IPS-NIHi7 (cell line): ENCODE measurements at regions not wholly inside any gene's neighbourhood (a gene's known extent, or its start where the extent isn't known, plus 50 kb on each side); places are given as distances from the start of the nearest gene placed in this dataset.

Experiments
- DNase-seq: peaks from one replicate; pipeline ENCODE4 v3.0.0; 2012; ENCODE audit warnings: mixed read lengths; ENCODE audit errors: extremely low spot score

DNA sequence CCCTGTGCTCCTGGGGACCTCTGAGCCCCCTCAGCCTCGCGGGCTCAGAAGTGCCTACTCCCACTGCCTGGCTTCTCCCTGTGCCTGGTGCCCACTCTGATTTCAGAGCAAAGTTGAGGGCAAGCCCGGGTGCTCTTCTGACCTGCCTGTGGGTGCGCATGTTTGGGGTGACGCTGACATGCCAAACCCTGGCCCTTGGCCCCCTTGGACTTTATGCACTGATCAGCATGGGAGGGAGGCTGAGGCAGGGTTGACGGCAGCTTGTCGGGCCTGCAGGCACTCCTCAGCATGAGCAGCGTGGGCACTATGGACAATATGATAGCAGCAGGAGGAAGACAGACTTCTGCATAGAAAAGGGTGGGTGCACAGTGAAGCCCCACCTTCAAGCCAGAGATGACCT lies 279.3 kb upstream of the KLF12 start:
- no peak for DNase-seq

- DNase-seq, result no peak
Observed at GRCh38 chr13:74409551-74409950, 275.3 kb upstream of the KLF12 start.

DNA sequence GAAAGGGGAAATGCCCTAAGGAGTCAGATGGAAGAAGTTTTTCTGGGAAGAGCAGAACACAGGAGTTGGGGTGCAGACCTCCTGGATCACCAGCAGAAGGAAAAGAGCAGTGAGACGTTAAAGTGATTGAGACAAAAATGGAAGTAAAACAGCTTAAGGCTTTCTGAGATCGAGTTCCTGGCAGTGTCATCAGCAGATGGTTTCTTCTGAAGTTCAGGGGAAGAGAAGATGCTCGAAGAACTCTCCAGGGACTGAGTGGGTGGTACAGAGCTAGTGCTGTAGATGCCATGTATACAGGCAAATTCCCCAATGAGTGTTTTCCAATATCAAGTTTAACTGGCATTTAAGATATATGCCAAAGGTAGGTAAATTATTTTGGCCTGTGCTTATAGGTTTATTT lies 272.2 kb upstream of the KLF12 start:
- no peak for DNase-seq

GRCh38 chr13:74398599-74398998 lies 264.4 kb upstream of the KLF12 start:
- no peak for DNase-seq

DNA sequence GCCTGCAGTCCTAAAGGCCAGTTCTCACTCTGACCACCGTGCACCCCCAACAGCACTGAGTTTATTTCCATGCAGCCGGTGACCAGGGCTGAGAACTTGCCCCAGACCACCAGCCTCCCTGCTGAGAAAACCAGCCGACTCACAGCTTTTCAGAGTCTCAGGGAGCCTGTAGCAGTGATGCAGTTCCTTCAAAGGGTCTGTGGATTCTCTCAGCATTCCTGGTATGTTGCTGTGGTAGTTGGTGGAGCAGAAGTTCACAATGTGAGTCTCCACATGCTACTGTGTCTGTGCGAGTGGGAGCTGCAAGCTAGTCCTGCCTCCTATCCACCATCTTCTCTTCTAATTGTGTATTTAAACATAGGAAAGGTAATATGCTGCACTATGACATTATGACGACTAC lies 254.9 kb upstream of the KLF12 start:
- no peak for DNase-seq

- no peak for DNase-seq
Observed at GRCh38 chr13:74388626-74389025, 254.4 kb upstream of the KLF12 start.

GRCh38 chr13:74372511-74372910 lies 238.3 kb upstream of the KLF12 start:
- DNase-seq, result no peak

DNA sequence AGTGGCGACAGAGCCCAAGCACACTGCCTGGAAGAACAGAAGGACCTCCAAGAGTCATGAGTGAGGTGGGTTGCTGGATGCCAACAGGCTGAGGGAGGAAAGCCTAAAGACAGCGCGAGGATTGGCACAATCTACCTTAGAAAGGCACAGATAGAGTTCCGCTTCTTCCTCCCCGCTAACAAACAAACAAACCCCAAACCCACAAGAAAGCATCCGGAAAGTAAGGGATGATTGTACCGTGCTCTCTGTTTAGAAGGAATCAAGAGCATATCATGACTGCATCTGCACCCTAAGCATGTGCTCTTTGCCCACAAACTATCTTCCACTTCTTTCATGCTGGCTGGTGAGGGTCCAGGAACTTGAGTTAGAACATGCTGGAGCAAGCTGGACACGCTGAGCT lies 233.0 kb upstream of the KLF12 start:
- DNase-seq, result no peak

GRCh38 chr13:74361274-74361673 lies 227.1 kb upstream of the KLF12 start:
- DNase-seq, result no peak

- DNase-seq, result no peak
Observed at GRCh38 chr13:74346960-74347359, 212.8 kb upstream of the KLF12 start.

- DNase-seq, result no peak
Observed at GRCh38 chr13:74338341-74338740, 204.1 kb upstream of the KLF12 start.

DNA sequence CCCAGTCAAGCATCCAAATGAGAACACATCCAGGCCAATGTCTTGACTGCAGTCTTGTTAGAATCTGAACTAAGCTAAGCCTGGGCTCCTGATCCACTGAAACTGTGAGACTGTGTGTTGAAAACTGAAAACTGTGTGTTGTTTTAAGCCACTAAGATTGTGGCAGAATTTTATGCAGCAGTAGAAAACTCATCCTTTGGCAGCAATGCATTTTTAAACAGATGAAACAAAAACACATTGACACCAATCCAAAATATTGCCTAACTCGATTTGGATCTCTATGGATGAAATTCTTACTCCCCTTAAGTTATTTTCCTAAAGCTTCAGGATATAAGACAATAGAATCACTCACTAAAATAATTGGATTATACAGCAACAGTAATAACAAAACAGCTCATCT lies 202.3 kb upstream of the KLF12 start:
- DNase-seq, result no peak

- DNase-seq, result no peak
Observed at GRCh38 chr13:74335370-74335769, 201.2 kb upstream of the KLF12 start.

GRCh38 chr13:74329962-74330361 lies 195.8 kb upstream of the KLF12 start:
- no peak for DNase-seq

GRCh38 chr13:74325106-74325505 lies 190.9 kb upstream of the KLF12 start:
- DNase-seq, result no peak

GRCh38 chr13:74324338-74324737 lies 190.1 kb upstream of the KLF12 start:
- no peak for DNase-seq

DNA sequence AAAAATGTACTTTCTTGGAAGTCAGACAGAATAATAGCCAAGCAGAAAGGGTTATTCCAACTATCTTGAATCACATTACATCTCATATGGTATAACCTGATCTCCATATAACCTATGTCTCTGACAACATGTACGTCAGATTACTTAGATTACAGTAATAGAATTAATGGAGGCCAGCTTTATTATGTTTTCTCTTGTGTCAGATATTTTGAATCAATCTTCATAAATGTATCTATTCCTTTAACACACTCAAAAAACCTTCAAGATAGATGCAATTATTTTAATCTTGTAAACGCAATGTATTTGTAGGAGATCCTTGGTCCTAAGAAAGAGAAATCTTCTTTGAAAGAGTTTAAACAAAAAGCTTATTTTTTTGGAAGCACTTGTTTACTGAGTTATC lies 188.4 kb upstream of the KLF12 start:
- no peak for DNase-seq

GRCh38 chr13:74320282-74320681 lies 186.1 kb upstream of the KLF12 start:
- DNase-seq, result no peak

DNA sequence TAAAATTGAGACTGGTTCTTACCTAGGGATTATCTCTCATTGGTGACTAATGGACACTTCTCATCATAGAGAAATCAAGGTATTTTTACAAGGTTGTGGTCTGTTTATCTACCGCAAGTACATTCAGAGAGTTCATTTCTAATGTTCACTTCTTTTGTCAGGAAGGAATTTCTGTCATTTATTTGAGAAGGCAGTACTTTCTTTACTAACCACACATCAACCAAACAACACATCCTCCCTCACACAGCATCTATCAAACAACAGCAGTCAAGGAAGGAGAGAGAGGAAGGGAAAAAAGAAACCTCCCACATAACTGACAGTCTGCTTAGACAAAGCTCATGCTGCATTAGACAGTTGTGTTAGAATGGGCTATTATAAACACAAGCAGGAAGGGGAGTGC lies 182.3 kb upstream of the KLF12 start:
- no peak for DNase-seq

GRCh38 chr13:74306496-74306895 lies 172.3 kb upstream of the KLF12 start:
- DNase-seq, result no peak

DNA sequence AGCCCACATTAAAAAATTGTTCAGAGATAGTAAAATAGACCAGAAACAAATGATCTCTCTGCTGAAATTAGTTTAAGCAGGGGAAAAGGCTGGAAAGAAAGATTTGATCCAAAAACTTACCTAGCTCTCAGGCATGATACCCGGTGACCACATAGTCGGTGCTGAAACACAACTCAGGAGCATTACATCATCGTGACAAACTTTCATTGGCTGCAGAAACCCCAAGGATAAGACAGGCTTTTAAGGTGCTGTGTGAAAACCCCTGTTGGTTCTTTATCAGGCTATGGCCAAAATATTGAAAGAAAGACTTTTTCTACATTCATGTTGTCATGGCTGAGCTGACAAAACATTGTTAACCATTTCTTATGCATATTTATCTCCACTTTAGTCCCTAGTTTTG lies 171.7 kb upstream of the KLF12 start:
- DNase-seq, result peak; percentile 44

DNA sequence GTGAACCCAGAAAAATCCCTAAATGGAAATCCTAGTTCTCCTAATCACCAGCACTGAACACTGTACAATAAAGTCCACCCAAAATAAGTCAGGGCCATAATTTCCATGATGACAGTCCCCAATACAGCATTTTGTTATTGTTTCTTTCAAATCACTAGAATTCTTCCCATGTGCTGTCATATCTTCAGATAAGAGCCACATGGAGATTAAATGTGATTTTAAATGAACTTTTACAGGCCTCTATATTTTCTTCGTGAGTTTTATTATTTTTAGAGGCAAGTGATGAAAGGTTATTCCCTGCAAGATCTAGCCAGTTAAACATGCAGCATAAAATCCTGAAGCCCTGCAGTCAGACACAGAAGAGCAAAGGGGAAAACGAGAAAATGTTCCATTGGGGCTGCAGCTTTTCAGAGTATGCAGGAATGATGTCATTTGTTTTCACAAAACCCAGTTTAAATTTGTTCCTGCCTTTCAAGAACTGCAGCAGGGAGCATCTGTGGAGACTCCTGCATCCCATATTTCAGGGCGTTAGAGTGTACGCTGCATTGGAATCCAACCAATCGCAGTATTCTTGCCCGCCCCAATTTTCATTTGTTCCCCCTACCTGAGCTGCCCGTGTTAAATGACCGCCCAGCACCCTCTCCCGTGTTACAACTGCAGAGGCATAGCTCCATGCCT lies 167.2 kb upstream of the KLF12 start:
- no peak for DNase-seq

GRCh38 chr13:74300162-74300561 lies 166.0 kb upstream of the KLF12 start:
- DNase-seq, result no peak

GRCh38 chr13:74299721-74300120 lies 165.5 kb upstream of the KLF12 start:
- DNase-seq, result no peak
